ENCODE measurements at regions not wholly inside any gene's neighbourhood (a gene's known extent, or its start where the extent isn't known, plus 50 kb on each side); places are given as distances from the start of the nearest gene placed in this dataset.

DNA sequence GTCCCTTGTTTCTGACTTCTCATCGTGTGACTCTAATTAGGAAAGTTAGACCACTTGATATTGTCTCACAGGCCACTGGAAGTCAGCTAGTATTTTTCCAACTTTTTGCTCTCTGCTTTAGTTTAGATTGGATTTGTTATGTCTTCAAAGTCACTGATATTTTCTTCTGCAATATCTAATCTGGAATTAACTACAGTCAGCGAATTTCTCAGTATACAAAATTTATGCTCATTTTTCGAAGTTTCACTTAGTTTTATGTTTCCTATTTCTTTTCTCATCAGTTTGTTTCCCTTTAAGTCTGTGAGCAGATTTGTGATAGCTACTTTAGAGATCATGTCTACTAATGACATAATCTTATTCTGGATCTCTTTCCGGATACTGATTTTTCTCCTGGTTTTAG lies 1027.2 kb upstream of the CNTN5 start:
- TF ChIP-seq, protein P1, sequence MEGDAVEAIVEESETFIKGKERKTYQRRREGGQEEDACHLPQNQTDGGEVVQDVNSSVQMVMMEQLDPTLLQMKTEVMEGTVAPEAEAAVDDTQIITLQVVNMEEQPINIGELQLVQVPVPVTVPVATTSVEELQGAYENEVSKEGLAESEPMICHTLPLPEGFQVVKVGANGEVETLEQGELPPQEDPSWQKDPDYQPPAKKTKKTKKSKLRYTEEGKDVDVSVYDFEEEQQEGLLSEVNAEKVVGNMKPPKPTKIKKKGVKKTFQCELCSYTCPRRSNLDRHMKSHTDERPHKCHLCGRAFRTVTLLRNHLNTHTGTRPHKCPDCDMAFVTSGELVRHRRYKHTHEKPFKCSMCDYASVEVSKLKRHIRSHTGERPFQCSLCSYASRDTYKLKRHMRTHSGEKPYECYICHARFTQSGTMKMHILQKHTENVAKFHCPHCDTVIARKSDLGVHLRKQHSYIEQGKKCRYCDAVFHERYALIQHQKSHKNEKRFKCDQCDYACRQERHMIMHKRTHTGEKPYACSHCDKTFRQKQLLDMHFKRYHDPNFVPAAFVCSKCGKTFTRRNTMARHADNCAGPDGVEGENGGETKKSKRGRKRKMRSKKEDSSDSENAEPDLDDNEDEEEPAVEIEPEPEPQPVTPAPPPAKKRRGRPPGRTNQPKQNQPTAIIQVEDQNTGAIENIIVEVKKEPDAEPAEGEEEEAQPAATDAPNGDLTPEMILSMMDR (conservative IDR thresholded peaks at IDR 0.05; ENCODE audit: low read depth, low read length) = no peak
- DNase-seq (ENCODE audit: low read depth) = no peak
- H3K4me3 ChIP-seq (ENCODE audit: low read depth, low read length) = no peak overlapping the region

DNA sequence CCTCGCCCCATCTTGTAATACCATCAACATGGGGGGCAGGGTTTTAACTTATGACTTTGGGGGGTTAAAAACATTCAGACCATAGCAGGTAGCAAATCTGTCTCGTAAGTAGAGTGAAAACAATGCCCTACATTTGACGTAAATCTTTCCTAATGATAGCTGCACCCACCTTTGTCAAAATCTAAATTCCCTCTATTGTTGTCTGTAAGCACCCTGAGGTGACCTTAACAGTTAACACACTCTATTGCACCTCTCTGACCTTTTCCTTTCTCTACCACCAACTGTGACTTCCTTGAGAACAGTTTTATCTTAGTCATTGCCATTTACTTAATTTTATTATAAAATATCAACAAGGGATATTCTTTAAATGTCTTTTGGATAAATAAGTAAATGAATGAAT lies 1024.9 kb upstream of the CNTN5 start:
- TF ChIP-seq, protein P1 (conservative IDR thresholded peaks at IDR 0.05; ENCODE audit: low read depth, low read length) = no peak
- no peak overlapping the region for H3K4me3 ChIP-seq (ENCODE audit: low read depth, low read length)
- DNase-seq (ENCODE audit: low read depth) = no peak

DNA sequence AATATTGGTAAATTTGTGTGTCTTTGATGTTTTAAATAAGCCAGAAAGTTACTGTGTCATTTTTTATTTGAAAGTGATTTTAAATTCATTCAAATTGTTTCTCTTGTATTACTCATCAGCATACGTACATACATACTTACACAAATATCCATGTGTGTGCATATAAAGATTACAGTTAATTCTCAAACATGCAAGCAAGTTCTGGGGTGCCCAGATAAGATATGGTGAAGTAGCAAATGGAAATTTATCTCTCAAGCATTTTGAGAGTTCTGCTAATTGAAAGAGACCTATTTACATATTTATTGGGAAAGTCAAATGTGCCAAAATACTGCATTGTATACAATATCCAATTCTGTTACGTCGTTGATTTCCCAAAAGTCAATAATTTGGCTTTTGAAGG lies 1024.0 kb upstream of the CNTN5 start:
- DNase-seq (ENCODE audit: low read depth) = no peak
- H3K4me3 ChIP-seq (ENCODE audit: low read depth, low read length) = no peak overlapping the region
- TF ChIP-seq, protein P1 (conservative IDR thresholded peaks at IDR 0.05; ENCODE audit: low read depth, low read length) = no peak

DNA sequence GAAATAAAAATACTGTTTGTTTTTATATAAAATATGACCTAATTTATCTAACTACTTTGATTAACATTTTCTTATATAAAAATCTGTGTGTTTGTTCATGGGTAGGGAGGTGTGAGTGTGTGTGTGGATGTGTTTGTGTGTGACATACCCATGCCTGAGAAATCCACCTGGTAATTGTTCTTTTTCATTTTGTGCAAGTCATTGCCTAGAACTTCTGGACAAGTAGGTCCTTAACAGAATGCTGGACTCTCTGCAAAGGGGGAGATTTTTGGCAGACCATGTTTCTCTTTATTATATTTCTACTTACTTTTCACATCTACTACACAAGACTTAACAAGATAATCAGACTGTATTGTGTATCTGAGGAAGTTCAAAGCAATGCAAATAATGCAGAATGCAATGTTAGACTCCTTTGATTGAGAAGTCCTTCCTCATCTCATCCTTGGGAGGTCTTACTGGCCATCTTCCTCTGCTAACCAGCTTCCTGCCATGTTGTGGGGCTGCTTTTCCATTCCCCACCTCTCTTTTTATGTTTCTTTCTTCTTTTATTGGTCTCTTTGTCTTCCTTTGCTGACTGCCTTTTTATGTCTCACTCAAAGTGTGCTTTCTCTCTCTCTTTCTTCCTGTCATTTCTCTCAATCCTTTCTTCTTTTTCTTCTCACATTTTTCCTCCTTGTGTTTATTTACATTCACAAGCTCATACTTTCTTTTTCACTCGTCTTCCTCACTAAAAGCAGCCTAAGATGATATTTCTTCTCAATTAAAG lies 1017.0 kb upstream of the CNTN5 start:
- TF ChIP-seq, protein P1 (conservative IDR thresholded peaks at IDR 0.05; ENCODE audit: low read depth, low read length) = no peak
- no peak for DNase-seq (ENCODE audit: low read depth)
- H3K4me3 ChIP-seq (ENCODE audit: low read depth, low read length) = no peak overlapping the region

DNA sequence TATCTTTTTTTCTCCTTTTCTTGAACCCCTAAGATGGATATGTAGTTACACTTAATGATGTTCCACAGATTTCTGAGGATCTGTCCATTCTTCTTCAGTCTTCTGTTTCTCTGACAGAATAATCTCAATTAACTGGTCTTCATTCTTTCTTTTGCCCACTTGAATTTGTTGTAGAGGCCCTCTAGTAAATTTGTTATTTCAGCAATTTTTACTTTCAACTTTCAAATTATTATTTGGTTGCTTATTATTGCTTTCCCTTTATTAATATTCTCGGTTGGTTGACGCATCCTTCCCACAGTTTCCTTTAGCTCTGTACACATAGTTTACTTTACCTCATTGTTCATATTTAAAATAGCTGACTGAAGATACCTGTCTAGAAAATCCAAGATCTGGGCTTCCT lies 1013.7 kb upstream of the CNTN5 start:
- TF ChIP-seq, protein P1 (conservative IDR thresholded peaks at IDR 0.05; ENCODE audit: low read depth, low read length) = no peak
- H3K4me3 ChIP-seq (ENCODE audit: low read depth, low read length) = no peak overlapping the region
- no peak for DNase-seq (ENCODE audit: low read depth)

DNA sequence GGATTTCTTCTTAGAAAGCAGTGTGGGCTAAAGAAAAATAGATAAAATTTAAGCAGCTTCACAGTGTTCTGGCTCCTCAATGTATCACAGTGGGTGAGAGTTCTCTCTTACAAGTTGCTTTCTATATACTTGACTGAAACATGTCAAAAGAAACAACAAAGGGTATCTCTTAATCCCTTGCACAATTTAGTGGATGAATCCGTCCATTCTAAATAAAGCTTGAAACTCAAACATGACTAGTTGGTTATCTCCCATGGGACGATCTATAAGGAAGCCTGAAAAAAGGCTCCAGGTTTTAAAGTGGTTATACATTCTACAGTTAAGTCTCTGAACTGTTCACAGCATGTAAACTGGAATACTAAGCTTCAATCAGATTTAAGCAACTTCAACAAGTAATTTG lies 993.1 kb upstream of the CNTN5 start:
- DNase-seq (ENCODE audit: low read depth) = no peak
- TF ChIP-seq, protein P1 (conservative IDR thresholded peaks at IDR 0.05; ENCODE audit: low read depth, low read length) = no peak
- no peak overlapping the region for H3K4me3 ChIP-seq (ENCODE audit: low read depth, low read length)

DNA sequence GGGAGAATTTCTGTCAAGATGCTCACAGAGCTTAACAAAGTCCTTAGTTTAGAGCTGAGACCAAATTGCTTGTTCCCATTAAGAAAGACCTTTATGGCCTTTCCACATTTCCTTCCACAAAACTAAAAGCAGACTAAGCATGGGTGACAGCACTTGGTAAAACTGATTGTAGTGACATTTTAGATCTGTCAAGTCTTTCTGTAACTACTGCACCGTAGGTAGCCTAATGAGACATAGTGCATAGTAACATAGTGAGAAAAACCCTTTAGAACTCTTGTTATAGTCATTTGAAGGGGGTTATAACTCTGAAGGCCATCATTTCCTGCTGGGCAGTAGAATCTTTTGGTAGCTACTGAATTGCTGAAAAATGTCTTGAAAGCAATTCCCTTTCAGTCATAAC lies 990.9 kb upstream of the CNTN5 start:
- no peak for DNase-seq (ENCODE audit: low read depth)
- TF ChIP-seq, protein P1 (conservative IDR thresholded peaks at IDR 0.05; ENCODE audit: low read depth, low read length) = no peak
- no peak overlapping the region for H3K4me3 ChIP-seq (ENCODE audit: low read depth, low read length)
